Breast epithelium (tissue), 3 donors: ENCODE measurements at regions not wholly inside any gene's neighbourhood (a gene's known extent, or its start where the extent isn't known, plus 50 kb on each side); places are given as distances from the start of the nearest gene placed in this dataset.

Experiments used
- POLR2AphosphoS5 ChIP-seq, 3 donors: sonication (generic); formaldehyde crosslinking; IDR thresholded peaks; one replicate each; pipeline ENCODE4 v1.6.1; 2017; ENCODE audit warnings: antibody characterized with exemption in 3 of 3
- TF ChIP-seq, protein P1 (sequence below), 3 donors: fragments of 450-650 bp; IDR thresholded peaks; one replicate each; pipeline ENCODE4 v1.5.1; 2016 to 2017; ENCODE audit warnings: antibody characterized with exemption in 3 of 3, mild to moderate bottlenecking in 3 of 3, moderate library complexity in 3 of 3

DNA sequence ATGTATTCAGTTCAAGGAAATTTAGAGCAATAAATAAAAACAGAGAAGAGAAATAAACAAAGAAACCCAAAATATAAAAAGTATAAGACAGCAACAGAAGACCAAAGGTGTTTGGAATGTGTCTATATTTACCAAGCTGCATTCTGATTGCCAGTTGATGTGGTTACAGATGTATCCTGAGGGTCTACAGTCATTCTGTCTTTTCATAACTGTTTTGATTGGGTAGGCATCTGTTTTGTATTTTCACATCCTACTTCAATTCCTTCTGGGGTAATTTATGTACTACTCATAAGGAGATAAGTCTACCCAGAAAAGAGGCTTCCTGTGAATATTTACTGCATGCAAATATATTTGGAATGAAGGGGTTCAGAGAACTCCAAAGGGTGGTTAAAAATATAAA lies 596.8 kb upstream of the GCFC2 start:
- TF ChIP-seq, protein P1, sequence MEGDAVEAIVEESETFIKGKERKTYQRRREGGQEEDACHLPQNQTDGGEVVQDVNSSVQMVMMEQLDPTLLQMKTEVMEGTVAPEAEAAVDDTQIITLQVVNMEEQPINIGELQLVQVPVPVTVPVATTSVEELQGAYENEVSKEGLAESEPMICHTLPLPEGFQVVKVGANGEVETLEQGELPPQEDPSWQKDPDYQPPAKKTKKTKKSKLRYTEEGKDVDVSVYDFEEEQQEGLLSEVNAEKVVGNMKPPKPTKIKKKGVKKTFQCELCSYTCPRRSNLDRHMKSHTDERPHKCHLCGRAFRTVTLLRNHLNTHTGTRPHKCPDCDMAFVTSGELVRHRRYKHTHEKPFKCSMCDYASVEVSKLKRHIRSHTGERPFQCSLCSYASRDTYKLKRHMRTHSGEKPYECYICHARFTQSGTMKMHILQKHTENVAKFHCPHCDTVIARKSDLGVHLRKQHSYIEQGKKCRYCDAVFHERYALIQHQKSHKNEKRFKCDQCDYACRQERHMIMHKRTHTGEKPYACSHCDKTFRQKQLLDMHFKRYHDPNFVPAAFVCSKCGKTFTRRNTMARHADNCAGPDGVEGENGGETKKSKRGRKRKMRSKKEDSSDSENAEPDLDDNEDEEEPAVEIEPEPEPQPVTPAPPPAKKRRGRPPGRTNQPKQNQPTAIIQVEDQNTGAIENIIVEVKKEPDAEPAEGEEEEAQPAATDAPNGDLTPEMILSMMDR (IDR thresholded peaks at IDR 0.05) = no peak
- no peak for TF ChIP-seq POLR2AphosphoS5 (IDR thresholded peaks at IDR 0.05)
